GM12878 (cell line): ENCODE measurements at regions not wholly inside any gene's neighbourhood (a gene's known extent, or its start where the extent isn't known, plus 50 kb on each side); places are given as distances from the start of the nearest gene placed in this dataset.

Experiments
- ATAC-seq: fragments of 200-7000 bp; cut with Tn5 transposase; 3 replicates; pipeline ENCODE4 v1.9.1; 2020; ENCODE audit warnings: mild to moderate bottlenecking, moderate library complexity
- BruUV-seq: library from RNA; stranded (reverse); fragments of 400-500 nt; replicated peaks from 2 replicates; lab custom pipeline; 2021; lab: Mats Ljungman, UMichigan
- CTCF ChIA-PET: fragments of 300-600 bp; sonication (Branson Sonifier 250); formaldehyde crosslinking; extraction: SDS; loops from one replicate; lab custom pipeline; 2021; ENCODE audit warnings: inconsistent platforms; lab: Yijun Ruan, JAX
- POLR2A ChIA-PET: fragments of 350-600 bp; formaldehyde crosslinking; extraction: SDS; loops from one replicate; lab custom pipeline; 2021; ENCODE audit warnings: inconsistent platforms; lab: Charles Lee
- RAD21 ChIA-PET: fragments of 300-600 bp; sonication (Branson Sonifier 250); formaldehyde crosslinking; loops from one replicate; lab custom pipeline; 2023; ENCODE audit warnings: antibody characterized with exemption; ENCODE audit not compliant: unreplicated experiment; lab: Charles Lee
- SMC1A ChIA-PET: fragments of 300-600 bp; sonication (Branson Sonifier 250); formaldehyde crosslinking; loops from one replicate; lab custom pipeline; 2023; ENCODE audit not compliant: unreplicated experiment, uncharacterized antibody; lab: Charles Lee
- DNase-seq: peaks from one replicate; pipeline ENCODE4 v3.0.0-alpha.2; 2011; ENCODE audit warnings: low read depth, low spot score
- FAIRE-seq: peaks from 3 replicates; lab custom pipeline; 2011; peaks lifted over from hg19 to GRCh38; lab: Jason Lieb, UNC
- H2AFZ ChIP-seq: 2 replicates; pipeline ENCODE4 v1.6.0; 2011; ENCODE audit warnings: low read depth, low read length, control low read depth; ENCODE audit not compliant: control insufficient read depth
- H3K27ac ChIP-seq: 2 replicates; pipeline ENCODE4 v1.5.1; 2011; ENCODE audit warnings: control low read depth; ENCODE audit not compliant: control insufficient read depth, insufficient read depth
- H3K27me3 ChIP-seq, 2 experiments: replicated peaks in 1 of 2; 2 replicates each; pipeline versions ENCODE4 v1.6.0 to v1.6.1; 2011; ENCODE audit warnings: low read length in 1 of 2; ENCODE audit not compliant: control insufficient read depth in 2 of 2, insufficient read depth in 2 of 2
- H3K36me3 ChIP-seq, 2 experiments: 2 replicates each; pipeline ENCODE4 v1.5.1; 2011; ENCODE audit warnings: low read length in 1 of 2; ENCODE audit not compliant: control insufficient read depth in 2 of 2, insufficient read depth in 2 of 2
- H3K4me1 ChIP-seq: 2 replicates; pipeline ENCODE4 v1.6.1; 2011; ENCODE audit warnings: mild to moderate bottlenecking, low read length, moderate library complexity, mixed read lengths; ENCODE audit not compliant: control insufficient read depth, insufficient read depth
- H3K4me2 ChIP-seq: 2 replicates; pipeline ENCODE4 v1.6.0; 2011; ENCODE audit warnings: control low read depth; ENCODE audit not compliant: control insufficient read depth, insufficient read depth
- H3K4me3 ChIP-seq: fragments of 200-600 bp; sonication (generic); 2 replicates; pipeline ENCODE4 v1.5.1; 2016
- H3K79me2 ChIP-seq: 2 replicates; pipeline ENCODE4 v1.6.0; 2011; ENCODE audit warnings: low read length; ENCODE audit not compliant: control insufficient read depth, insufficient read depth
- H3K9ac ChIP-seq: 2 replicates; pipeline ENCODE4 v1.8.0; 2011; ENCODE audit warnings: low read length, control low read depth, mixed read lengths; ENCODE audit not compliant: control insufficient read depth, insufficient read depth
- H3K9me3 ChIP-seq: replicated peaks from 3 replicates; pipeline ENCODE4 v1.5.1; 2011; ENCODE audit warnings: mild to moderate bottlenecking, low read length; ENCODE audit not compliant: control insufficient read depth, insufficient read depth
- H4K20me1 ChIP-seq: 2 replicates; pipeline ENCODE4 v1.6.0; 2011; ENCODE audit not compliant: control insufficient read depth, insufficient read depth
- BRCA1 ChIP-seq: IDR thresholded peaks from 2 replicates; pipeline ENCODE4 v1.6.1; 2011; ENCODE audit warnings: low read depth, low read length, improper control_type of control experiment
- CBX3 ChIP-seq: fragments of 200-600 bp; sonication (generic); IDR thresholded peaks from 2 replicates; pipeline ENCODE4 v1.6.1; 2016; ENCODE audit warnings: low read depth, borderline replicate concordance
- HCFC1 ChIP-seq: fragments of 150-350 bp; IDR thresholded peaks from 2 replicates; pipeline ENCODE4 v1.6.1; 2014; ENCODE audit warnings: low read length
- PBX3 ChIP-seq: IDR thresholded peaks from 2 replicates; pipeline ENCODE4 v1.6.1; 2011; ENCODE audit warnings: mild to moderate bottlenecking, low read depth, low read length, moderate library complexity; ENCODE audit not compliant: insufficient replicate concordance
- SREBF2 ChIP-seq: IDR thresholded peaks from 2 replicates; pipeline ENCODE4 v1.6.1; 2012; ENCODE audit warnings: mild to moderate bottlenecking, low read length
- STAT1 ChIP-seq: fragments of 450-650 bp; conservative IDR thresholded peaks from 2 replicates; pipeline ENCODE4 v1.6.1; 2014; ENCODE audit warnings: antibody characterized with exemption, mild to moderate bottlenecking
- WRNIP1 ChIP-seq: IDR thresholded peaks from 2 replicates; pipeline ENCODE4 v1.6.1; 2011; ENCODE audit warnings: low read depth, low read length, improper control_type of control experiment, borderline replicate concordance
- WGBS: methylation state at CpG from one replicate; pipeline ENCODE4 v1.1.6; 2016; ENCODE audit warnings: low lambda C conversion rate; ENCODE audit not compliant: insufficient replicate concordance, insufficient coverage; ENCODE audit errors: missing lambda C conversion rate; 5-methylcytosine and 5-hydroxymethylcytosine counted together
- in situ Hi-C: fragments of 300-500 bp; cut with MboI; formaldehyde crosslinking; loops from 9 replicates; pipeline ENCODE4 v1.14.3; 2018; ENCODE audit warnings: mixed read lengths
- intact Hi-C: fragments of 100-400 bp; cut with micrococcal nuclease; formaldehyde crosslinking; loops from one replicate; pipeline ENCODE4 v1.14.2; 2022; ENCODE audit not compliant: unreplicated experiment
- TF ChIP-seq, protein P1 (sequence below): fragments of 450-650 bp; conservative IDR thresholded peaks from 2 replicates; pipeline ENCODE4 v1.6.1; 2017; ENCODE audit warnings: mild to moderate bottlenecking, moderate library complexity

- RAD21 ChIA-PET: no interaction called here
- in situ Hi-C loops: no loop called here
- DNase-seq: no peak
- ATAC-seq: no peak
- Histone ChIP-seq H3K4me3 (no peak overlapping the region), H4K20me1 (no peaks in the 10 kb centered on the region), H3K27ac (no peak overlapping the region), H3K9ac (no peak overlapping the region), H3K79me2 (no peaks in the 10 kb centered on the region), H3K4me2 (no peak overlapping the region), H3K4me1 (no peaks in the 10 kb centered on the region), H3K9me3 (no peaks in the 10 kb centered on the region), H3K36me3 (no peaks in the 10 kb centered on the region), H2AFZ (no peak overlapping the region), H3K27me3 (peaks cover 0 to 1% of the 10 kb centered on the region in 2 experiments; a peak in 1 of 4 replicates)
- intact Hi-C loops: no loop called here
- WGBS: 0% methylated on average over 2 of the region's 2 CpGs
- SMC1A ChIA-PET: no interaction called here
- POLR2A ChIA-PET: no interaction called here
- no peak for FAIRE-seq
- CTCF ChIA-PET: interaction anchor here (1.3 kb wide), 1 partner anchor 11 kb away, joined by 3 read pairs; no protein-coding TSS in a partner anchor
- TF ChIP-seq HCFC1 (no peak), CBX3 (no peak), STAT1 (no peak), BRCA1 (no peak), SREBF2 (no peak), PBX3 (no peak), WRNIP1 (no peak)
- TF ChIP-seq, protein P1, sequence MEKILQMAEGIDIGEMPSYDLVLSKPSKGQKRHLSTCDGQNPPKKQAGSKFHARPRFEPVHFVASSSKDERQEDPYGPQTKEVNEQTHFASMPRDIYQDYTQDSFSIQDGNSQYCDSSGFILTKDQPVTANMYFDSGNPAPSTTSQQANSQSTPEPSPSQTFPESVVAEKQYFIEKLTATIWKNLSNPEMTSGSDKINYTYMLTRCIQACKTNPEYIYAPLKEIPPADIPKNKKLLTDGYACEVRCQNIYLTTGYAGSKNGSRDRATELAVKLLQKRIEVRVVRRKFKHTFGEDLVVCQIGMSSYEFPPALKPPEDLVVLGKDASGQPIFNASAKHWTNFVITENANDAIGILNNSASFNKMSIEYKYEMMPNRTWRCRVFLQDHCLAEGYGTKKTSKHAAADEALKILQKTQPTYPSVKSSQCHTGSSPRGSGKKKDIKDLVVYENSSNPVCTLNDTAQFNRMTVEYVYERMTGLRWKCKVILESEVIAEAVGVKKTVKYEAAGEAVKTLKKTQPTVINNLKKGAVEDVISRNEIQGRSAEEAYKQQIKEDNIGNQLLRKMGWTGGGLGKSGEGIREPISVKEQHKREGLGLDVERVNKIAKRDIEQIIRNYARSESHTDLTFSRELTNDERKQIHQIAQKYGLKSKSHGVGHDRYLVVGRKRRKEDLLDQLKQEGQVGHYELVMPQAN: no peak
- BruUV-seq: no TSS peak
These were observed 385.1 kb downstream of the BUD13 start for GRCh38 chr11:116387641-116388040.
